ENCODE measurements at regions not wholly inside any gene's neighbourhood (a gene's known extent, or its start where the extent isn't known, plus 50 kb on each side); places are given as distances from the start of the nearest gene placed in this dataset.

DNA sequence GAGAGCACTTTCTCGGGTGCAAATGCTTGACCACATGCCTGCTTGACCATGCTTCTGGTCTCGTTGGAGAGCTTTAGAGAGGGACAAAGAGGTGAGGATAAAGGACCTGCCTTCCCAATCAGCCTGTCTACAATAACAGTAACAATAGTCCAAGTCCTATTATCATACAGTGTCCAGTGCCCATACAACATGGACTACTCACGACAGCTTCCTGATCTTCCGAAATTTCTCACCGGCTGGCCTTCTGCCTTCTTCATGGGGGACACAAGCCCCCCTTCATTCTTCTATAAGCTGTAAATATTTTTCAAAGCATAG lies 329.0 kb downstream of the PAX3 start (continued):
- no peak for TF ChIP-seq ASH2L (IDR thresholded peaks at IDR 0.05; ENCODE audit: insufficient read length, low read depth, low read length)
- no peak for TF ChIP-seq ZFP90 (CRISPR knock-in tag; IDR thresholded peaks at IDR 0.05; ENCODE audit: borderline replicate concordance)
- no peak for TF ChIP-seq RAD21 (CRISPR knock-in tag; IDR thresholded peaks at IDR 0.05)
- TF ChIP-seq ZNF296 (CRISPR knock-in tag; conservative IDR thresholded peaks at IDR 0.05): no peak

GRCh38 chr2:221969087-221969829 lies 329.5 kb downstream of the PAX3 start:
- no peak overlapping the region for H3K4me3 ChIP-seq (replicated peaks in 1 of 3; ENCODE audit: insufficient read depth in 1 of 3, low read depth in 2 of 3, low read length in 3 of 3)
- H2AFZ ChIP-seq (ENCODE audit: low read length): no peak overlapping the region
- ChIA-PET POLR2A (no interaction called here), CTCF (ENCODE audit: low intra/inter-chr PET ratio, low total read pairs) (no interaction called here)
- H3K79me2 ChIP-seq (ENCODE audit: insufficient read depth, low read length): no peaks in the 10 kb centered on the region
- FAIRE-seq (peak; percentile 76), DNase-seq (ENCODE audit: low spot score) (peak; percentile 30), ATAC-seq (peak; percentile 90)
- H3K4me1 ChIP-seq (ENCODE audit: insufficient read depth, low read length): no peaks in the 10 kb centered on the region
- no peaks in the 10 kb centered on the region for H4K20me1 ChIP-seq (ENCODE audit: insufficient read depth, low read length)
- peak; percentile 19; the same call in 1 of the 2 replicates for TF ChIP-seq SMC3 (IDR thresholded peaks at IDR 0.05; ENCODE audit: low read length)
- peak; percentile 77 for TF ChIP-seq STAG1 (CRISPR knock-in tag; IDR thresholded peaks at IDR 0.05)
- peak; percentile 39; the same call in 1 of the 2 replicates for TF ChIP-seq RAD21 (CRISPR knock-in tag; IDR thresholded peaks at IDR 0.05)
- TF ChIP-seq PCBP1 (IDR thresholded peaks at IDR 0.05; ENCODE audit: borderline replicate concordance, low read depth, low read length): no peak
- no peak for TF ChIP-seq ADNP (CRISPR knock-in tag; IDR thresholded peaks at IDR 0.05)
- no peak for TF ChIP-seq KLF12 (CRISPR knock-in tag; IDR thresholded peaks at IDR 0.05; ENCODE audit: borderline replicate concordance)
- TF ChIP-seq CTCF (CRISPR knock-in tag; IDR thresholded peaks at IDR 0.05): peak; percentile 64
- TF ChIP-seq POGZ (CRISPR knock-in tag; IDR thresholded peaks at IDR 0.05): no peak
- H3K27ac ChIP-seq (ENCODE audit: extremely low read length, insufficient read depth, low read length): no peak overlapping the region
- no peaks in the 10 kb centered on the region for H3K36me3 ChIP-seq (replicated peaks in 1 of 2; ENCODE audit: control insufficient read depth in 1 of 2, insufficient read depth in 2 of 2, low read length in 2 of 2)
- WGBS (ENCODE audit: low lambda C conversion rate): 1% methylated on average over 7 of the region's 7 CpGs
- BruUV-seq (replicated peaks): no TSS peak
- no peak overlapping the region for H3K4me2 ChIP-seq (ENCODE audit: low read depth, low read length)
- H3K9me3 ChIP-seq (ENCODE audit: low read length): no peaks in the 10 kb centered on the region
- intact Hi-C loops (cut with micrococcal nuclease; ENCODE audit: unreplicated experiment): loop anchor here (1.0 kb wide), 1 partner anchor 1282 kb away; no protein-coding TSS in a partner anchor
- in situ Hi-C loops (cut with HindIII; ENCODE audit: extremely low pct_ligation_motif_present, low pct_unique_long_range_greater_than_20kb): loop anchor here (10.0 kb wide), 1 partner anchor 1284 kb away; no protein-coding TSS in a partner anchor
- H3K27me3 ChIP-seq (ENCODE audit: control insufficient read depth in 1 of 2, insufficient read depth in 2 of 2, low read length in 2 of 2): no peaks in the 10 kb centered on the region
- H3K9ac ChIP-seq (ENCODE audit: insufficient read depth, low read depth, low read length): no peak overlapping the region

Measured in HepG2 (cell line).